GM18907 (cell line): ENCODE measurements at regions not wholly inside any gene's neighbourhood (a gene's known extent, or its start where the extent isn't known, plus 50 kb on each side); places are given as distances from the start of the nearest gene placed in this dataset.
"Not testable (repeated sequence)": the region's sequence is repeated elsewhere in the genome, so short reads cannot be mapped to it uniquely, and the experiment has no call there.

Experiments
- ATAC-seq: cut with Tn5 transposase; IDR thresholded peaks from one replicate; pipeline ENCODE4 v1.9.1; 2021; ENCODE audit warnings: mild to moderate bottlenecking, moderate library complexity; ENCODE audit not compliant: unreplicated experiment

- no peak for ATAC-seq
Observed at GRCh38 chr12:28689398-28690175, 459.5 kb upstream of the FAR2 start.

DNA sequence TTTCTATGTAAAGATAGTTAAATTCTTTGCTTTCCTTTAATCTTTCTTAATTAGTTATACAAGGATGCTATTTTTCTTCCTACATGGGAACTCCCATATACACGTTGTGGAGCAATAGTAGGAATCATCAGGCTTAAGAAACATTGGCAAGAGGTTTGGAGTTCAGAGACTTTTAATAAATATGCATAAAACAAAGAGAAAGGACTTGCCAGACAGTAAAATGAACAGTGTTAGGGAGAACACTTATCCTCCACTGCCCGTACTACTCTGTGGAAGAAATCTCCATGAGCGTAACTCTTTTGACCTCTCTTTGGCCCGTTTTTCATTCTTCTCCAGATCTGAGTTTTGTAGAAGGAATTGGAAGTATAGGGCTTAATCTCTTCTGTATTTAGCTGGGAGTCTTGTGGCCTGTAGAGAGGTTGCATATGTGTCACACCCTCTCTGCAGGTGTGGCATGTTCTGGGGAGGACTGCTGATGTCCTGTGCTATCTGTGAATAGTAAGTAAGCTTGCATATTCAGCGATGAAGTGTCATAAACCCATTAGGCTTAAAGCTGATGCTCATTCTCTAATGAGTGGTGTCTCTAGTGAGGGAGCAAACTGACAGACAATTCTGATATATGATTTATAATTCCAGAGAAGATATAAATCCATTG is 455.4 kb upstream of the FAR2 start:
- no peak for ATAC-seq

- no peak for ATAC-seq
Observed at GRCh38 chr12:28698553-28698952, 450.5 kb upstream of the FAR2 start.

- no peak for ATAC-seq
Observed at GRCh38 chr12:28699029-28699428, 450.0 kb upstream of the FAR2 start.

GRCh38 chr12:28700161-28700560 is 448.9 kb upstream of the FAR2 start:
- no peak for ATAC-seq

DNA sequence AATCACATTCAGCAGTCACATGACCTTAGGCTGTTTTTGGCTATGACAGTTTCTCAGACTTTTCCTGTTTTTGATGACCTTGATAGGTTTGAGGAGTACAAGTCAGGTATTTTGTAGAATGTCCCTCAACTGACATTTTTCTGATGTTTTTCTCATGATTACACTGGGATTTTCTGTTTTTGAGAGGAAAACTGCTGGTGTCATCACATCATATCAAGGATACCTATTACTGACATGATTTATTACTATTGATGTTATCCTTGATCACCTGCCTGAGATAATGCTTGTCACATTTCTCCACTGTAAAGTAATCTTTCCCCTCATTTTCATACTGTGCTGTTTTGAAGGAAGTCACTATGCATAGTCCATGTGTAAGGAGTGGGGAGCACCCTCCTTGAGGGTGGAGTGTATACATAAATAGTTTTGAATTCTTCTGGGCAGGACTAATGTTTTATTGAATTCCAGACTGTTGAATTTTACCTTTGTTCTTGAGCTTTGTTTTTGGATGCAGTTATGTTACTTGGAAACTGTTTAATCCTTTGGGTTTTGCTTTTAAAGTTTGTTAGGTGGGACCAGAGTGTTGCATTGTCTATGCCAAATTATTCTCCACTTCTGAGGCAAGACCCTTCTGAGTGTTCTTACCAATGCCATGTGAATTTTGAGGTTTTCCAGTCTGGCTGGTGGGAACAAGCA is 444.5 kb upstream of the FAR2 start:
- ATAC-seq: no peak

- no peak for ATAC-seq
Observed at GRCh38 chr12:28708918-28709371, 440.1 kb upstream of the FAR2 start.

GRCh38 chr12:28709986-28710685 is 438.9 kb upstream of the FAR2 start:
- no peak for ATAC-seq

DNA sequence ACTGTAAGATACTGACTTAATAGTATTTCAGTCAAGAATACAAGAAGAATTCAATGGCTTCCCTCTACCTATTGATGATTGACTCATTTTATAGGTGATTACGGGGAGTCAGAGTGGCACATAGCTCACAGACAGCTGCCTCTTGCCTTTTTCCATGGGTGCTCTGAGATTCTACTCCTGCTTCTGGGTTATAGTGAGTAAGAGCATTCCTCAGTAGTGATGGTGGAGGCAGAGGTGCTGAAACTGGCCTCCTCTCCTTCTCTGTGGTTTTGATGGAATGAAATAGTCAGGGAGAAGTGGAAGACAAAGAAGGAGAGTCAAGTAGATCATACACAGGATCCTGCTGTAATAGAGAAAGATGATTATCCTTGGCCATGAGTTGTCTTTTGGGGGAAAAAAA is 438.2 kb upstream of the FAR2 start:
- no peak for ATAC-seq

- ATAC-seq: no peak
Observed at GRCh38 chr12:28711421-28711820, 437.7 kb upstream of the FAR2 start.

GRCh38 chr12:28742791-28743190 is 406.3 kb upstream of the FAR2 start:
- no peak for ATAC-seq

GRCh38 chr12:28746734-28747325 is 402.2 kb upstream of the FAR2 start:
- no peak for ATAC-seq

DNA sequence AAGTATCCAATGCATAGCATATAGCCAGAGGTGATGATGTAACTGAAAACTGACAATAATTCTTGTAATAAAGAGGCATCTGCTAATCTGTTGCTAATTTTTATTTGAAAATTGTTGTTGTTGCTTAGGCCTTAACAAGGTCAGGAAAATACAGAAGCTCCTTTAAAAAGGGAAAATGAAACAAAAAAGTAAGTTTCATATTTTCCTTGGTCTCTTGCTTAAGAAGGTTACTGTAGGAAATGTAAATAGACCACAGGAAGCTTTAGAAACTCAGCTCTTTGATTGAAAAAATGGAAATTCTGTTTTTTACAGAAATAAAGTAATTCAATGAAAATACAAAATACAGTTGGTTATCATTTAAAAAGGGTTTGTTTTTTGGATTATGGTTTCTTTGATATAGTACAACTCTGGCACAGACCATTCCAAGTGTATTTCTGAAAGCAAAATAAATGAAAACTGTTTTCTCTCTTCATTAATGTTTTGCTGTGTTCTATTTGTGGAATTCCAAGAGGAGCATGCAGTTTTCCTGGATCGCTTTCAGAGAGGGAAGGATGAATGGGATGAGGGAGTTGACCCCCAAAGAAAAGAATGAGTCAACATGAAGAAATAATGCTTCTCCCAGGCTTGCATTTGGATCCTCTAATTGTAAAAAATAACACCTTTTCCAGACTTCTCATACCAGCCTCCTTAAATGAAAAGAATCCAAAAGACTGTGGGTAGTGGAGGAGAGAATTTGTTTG is 398.0 kb upstream of the FAR2 start:
- no peak for ATAC-seq

- no peak for ATAC-seq
Observed at GRCh38 chr12:28755027-28755426, 394.1 kb upstream of the FAR2 start.

GRCh38 chr12:28759333-28759732 is 389.7 kb upstream of the FAR2 start:
- ATAC-seq: no peak

GRCh38 chr12:28760040-28760903 is 388.8 kb upstream of the FAR2 start:
- ATAC-seq: not testable (repeated sequence)

DNA sequence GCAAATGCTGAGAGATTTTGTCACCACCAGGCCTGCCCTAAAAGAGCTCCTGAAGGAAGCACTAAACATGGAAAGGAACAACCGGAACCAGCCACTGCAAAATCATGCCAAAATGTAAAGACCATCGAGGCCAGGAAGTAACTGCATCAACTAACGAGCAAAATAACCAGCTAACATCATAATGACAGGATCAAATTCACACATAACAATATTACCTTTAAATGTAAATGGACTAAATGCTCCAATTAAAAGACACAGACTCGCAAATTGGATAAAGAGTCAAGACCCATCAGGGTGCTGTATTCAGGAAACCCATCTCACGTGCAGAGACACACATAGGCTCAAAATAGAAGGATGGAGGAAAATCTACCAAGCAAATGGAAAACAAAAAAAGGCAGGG is 387.2 kb upstream of the FAR2 start:
- ATAC-seq: not testable (repeated sequence)

DNA sequence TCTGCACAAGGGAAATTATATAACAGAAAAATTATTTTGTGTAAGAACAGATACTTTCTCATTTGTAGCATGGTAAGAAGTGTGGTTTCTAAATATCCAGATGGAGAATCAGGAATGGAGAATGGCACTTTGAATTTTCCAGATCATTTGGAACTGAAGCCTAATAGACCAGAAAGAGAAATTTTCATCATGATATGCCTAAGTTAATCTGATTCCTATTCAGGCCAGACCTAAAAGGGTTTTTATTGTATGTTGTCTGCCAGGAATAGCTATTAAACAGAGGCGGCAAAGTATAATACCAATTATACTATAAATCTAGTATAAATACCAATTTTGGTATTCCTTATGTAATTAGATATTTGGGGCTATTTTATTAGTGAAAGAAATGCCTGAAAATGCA is 382.7 kb upstream of the FAR2 start:
- ATAC-seq: no peak

GRCh38 chr12:28767836-28768348 is 381.2 kb upstream of the FAR2 start:
- ATAC-seq: no peak
